ENCODE measurements at regions not wholly inside any gene's neighbourhood (a gene's known extent, or its start where the extent isn't known, plus 50 kb on each side); places are given as distances from the start of the nearest gene placed in this dataset.
"Not testable (repeated sequence)": the region's sequence is repeated elsewhere in the genome, so short reads cannot be mapped to it uniquely, and the experiment has no call there.

GRCh38 chr21:6066320-6066985, 4454.9 kb upstream of the TPTE start:
- not testable (repeated sequence) for DNase-seq

- not testable (repeated sequence) for DNase-seq
These were observed 4453.1 kb upstream of the TPTE start for GRCh38 chr21:6068098-6068831.

- not testable (repeated sequence) for DNase-seq
These were observed 4451.2 kb upstream of the TPTE start for GRCh38 chr21:6070213-6070612.

DNA sequence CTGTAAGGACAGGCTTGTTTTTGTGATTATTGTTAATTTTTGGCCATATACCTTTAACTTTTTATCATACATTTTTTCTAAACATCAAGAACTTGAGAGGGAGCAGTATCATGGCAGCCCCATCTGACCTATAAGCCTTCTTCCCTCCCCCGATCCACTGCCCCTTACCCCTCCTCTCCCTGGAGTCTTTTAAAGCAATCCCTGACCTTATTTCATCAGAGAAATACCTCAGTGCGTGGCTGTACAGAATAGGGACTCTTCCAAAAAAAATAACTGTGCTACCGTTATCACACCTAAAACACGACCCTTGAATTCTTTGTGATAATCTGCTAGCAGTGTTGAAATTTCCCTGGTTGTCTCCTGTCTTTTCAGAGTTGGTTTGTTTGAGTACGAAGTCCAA, 4448.7 kb upstream of the TPTE start:
- DNase-seq: not testable (repeated sequence)

- DNase-seq: not testable (repeated sequence)
These were observed 4447.2 kb upstream of the TPTE start for GRCh38 chr21:6073993-6074705.

- DNase-seq: not testable (repeated sequence)
These were observed 4446.4 kb upstream of the TPTE start for GRCh38 chr21:6074935-6075334.

DNA sequence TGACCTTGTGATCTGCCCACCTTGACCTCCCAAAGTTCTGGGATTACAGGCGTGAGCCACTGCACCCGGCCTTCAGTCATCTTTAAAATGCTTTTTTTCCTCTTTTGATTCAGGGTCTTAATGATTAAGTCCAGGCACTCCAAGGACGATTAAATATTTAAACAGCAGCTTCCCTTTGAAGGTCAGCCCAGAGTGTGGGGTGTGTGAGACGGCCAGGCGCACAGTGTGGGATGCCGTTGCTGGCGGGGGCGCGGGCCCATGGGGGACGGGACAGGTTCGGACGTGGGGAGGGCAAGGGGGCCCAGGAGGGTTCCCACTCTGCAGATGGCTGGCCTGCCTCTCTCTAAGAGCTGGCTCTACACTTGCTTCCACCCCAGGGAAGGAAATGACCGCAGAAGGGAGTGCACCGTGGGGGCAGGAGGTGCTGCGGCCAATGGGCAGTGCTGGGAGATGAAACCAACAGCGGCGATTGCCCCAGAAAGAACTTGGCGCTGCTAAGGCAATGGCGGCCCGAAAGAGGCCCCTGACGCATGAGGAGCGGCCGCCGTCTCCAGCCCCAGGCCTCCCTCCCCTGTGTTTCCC, 4445.7 kb upstream of the TPTE start:
- DNase-seq: not testable (repeated sequence)

DNA sequence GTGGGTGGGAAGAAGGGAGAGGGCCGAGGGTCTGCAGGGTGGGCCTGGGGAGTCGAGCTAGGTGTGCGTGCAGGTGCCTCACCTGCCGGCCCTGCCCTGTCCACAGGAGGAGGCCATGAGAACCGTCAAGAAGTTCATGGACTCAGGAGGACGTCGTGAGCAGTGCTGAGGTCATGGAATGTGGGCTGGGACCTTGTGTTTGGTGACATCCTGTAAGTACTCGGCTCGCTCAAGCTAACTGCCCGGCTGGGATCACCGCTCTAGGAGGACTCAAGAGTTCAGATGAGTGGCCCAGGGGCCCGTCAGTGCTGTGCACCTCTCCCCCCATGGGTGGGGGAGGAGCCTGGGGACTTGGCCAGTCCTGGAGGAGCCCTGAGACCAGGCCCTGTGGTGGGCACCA, 4444.0 kb upstream of the TPTE start:
- DNase-seq: not testable (repeated sequence)

GRCh38 chr21:6078902-6079301, 4442.5 kb upstream of the TPTE start:
- not testable (repeated sequence) for DNase-seq

DNA sequence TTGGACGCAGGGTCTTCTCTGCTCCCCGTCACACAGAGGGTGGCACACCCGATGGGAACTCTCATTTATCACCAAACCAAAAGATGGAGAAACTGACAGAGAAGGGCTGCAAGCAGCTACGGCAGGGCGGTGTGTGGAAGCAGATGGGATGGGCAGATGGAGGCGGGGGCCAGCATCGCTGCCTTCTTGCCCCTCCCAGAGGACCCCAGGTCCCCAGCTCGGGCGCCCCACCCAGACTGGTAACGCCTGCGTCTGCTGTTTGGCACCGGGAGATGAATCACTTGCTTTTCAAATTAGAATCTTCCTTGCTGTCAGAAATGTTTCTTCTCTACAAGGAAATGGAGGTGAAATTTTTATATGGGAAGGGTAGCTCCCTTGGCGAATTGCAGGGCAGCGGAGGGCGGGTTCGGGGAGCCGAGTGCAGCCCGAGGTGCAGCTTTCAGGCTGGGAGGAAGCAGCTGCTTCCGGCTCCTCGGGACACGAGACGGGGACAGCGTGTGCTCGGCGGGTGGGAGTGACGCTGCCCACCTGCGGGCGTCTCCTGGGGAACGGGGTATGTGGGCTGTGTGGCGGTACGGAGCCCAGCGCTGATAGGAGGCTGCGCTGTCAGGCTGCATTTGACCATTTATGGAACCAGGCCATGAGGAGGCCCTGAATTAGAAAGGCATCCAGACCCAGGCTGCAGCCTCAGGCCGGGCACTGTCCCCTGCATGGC, 4440.3 kb upstream of the TPTE start:
- not testable (repeated sequence) for DNase-seq

- not testable (repeated sequence) for DNase-seq
These were observed 4439.2 kb upstream of the TPTE start for GRCh38 chr21:6082166-6082565.

DNA sequence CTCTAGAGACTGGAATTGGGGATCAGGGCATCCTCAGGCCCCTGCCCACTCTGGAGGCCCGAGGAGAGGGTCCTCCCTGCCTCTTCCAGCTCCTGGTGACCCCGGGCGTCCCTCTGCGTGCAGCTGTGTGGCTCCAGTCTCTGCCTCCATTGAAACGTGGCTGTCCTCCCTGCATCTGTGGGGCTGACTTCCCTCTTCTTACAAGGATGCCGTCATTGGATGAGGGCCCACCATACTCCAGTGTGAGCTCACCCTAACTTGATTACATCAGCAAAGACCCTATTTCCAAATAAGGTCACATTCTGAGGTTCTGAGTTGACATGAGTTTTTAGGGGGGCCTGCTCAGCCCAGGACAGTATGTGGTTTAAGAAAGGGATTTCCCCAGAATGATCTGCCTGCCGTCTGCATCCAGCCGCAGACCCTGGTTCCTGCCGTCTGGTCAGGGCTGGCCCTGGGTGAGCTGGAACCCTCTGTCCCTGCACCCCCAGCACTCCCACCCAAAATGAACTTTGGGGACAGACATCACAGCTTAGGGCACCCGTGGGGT, 4437.7 kb upstream of the TPTE start:
- DNase-seq: not testable (repeated sequence)

GRCh38 chr21:6086038-6086437, 4435.3 kb upstream of the TPTE start:
- not testable (repeated sequence) for DNase-seq

DNA sequence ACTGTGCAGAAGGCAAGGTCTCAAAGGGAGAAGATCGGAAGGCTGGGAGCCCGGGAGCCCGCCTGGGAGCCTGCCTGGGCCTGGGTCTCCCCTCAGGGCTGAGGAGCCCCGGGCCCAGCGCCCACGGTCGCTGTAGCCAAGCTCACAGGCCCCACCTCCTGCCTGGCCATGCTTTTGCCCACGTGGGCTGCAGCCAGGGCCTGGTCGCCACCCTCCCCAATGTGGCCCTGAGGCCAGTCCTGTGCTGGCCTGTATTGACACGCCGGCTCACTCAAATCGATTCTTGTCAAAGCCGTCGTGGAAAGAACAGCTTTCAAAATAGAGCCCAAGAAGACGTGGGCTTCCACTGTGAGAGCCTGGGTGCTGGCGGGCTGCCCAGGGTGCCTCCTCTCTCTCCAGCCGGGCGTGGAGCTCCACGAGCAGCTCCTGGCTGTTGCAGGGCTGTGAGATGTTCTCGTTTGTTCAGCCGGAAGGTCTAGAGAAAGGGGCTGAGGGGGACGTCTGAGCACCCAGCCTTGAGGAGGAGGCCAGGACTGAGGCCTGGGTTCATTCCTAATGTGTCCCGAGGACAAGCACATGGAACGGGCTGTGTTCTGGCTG, 4433.7 kb upstream of the TPTE start:
- DNase-seq: not testable (repeated sequence)

DNA sequence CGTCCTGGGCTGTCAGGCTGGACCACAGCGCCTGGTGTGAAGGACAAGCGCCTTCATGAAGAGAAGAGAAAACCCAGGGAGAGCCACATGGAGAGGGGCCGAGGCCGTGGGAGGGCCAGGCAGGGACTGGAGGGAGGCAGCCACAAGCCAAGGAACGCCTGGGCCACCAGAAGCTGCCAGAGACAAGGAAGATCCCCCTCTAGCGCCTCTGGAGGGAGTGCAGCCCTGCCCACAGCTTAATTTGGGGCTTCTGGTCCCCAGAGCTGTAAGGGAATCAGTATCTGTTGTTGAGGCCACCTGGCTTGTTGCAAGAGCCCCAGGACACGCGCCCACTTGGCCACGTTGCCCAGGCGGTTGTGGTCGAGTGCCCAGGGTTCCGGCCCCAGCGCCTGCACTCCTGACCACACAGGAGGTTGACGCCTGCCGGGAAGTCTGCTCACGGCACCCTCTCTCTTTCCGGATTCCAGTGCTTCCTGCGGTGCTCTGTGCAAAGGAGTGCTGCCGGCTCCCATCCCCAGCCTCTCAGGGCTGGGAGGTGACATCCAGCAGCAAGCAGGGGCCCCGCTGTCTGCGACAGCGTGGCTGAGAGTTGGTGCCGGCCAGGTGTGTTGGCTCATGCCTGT, 4431.0 kb upstream of the TPTE start:
- not testable (repeated sequence) for DNase-seq

- DNase-seq: not testable (repeated sequence)
These were observed 4429.9 kb upstream of the TPTE start for GRCh38 chr21:6091335-6092027.

DNA sequence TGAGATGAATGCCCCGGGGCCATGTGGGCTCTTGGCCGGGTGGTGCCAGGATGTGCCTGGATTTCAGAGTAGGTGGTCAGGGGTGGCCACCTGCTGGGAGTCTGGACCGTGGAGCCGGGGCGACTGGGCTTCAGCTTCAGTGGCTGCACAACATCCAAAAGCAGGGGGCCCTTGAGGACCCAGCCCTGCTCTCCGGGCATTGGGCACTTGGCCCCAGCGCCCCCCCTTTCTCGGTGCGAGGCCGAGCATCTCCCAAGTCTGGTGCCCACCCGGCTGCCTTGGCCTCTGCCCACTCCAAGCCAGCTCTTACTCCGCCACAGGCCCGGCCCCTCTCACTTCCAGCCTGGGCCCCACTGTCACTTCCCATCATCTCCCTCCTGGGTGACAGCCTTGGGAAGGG, 4429.0 kb upstream of the TPTE start:
- DNase-seq: not testable (repeated sequence)

- DNase-seq: not testable (repeated sequence)
These were observed 4428.0 kb upstream of the TPTE start for GRCh38 chr21:6093419-6093818.

- DNase-seq: not testable (repeated sequence)
These were observed 4427.5 kb upstream of the TPTE start for GRCh38 chr21:6093870-6094269.

GRCh38 chr21:6095304-6095703, 4426.1 kb upstream of the TPTE start:
- DNase-seq: not testable (repeated sequence)

Data from right hindlimb (tissue), 1 donor.